ENCODE measurements at regions not wholly inside any gene's neighbourhood (a gene's known extent, or its start where the extent isn't known, plus 50 kb on each side); places are given as distances from the start of the nearest gene placed in this dataset.

GRCh38 chr4:155604718-155605626 is 61.7 kb upstream of the GUCY1A1 start:
- Histone ChIP-seq H2AFZ (ENCODE audit: low read length) (no peak overlapping the region), H3K9me3 (ENCODE audit: low read length) (no peaks in the 10 kb centered on the region), H3K9me2 (ENCODE audit: insufficient read depth, low read length) (no peaks in the 10 kb centered on the region), H3K4me3 (ENCODE audit: low read depth, low read length, poor library complexity, severe bottlenecking) (no peak overlapping the region), H3K36me3 (ENCODE audit: insufficient read depth, low read length) (no peaks in the 10 kb centered on the region), H4K20me1 (ENCODE audit: insufficient read depth, low read length) (no peaks in the 10 kb centered on the region), H3K79me2 (ENCODE audit: insufficient read depth, low read depth, low read length) (no peaks in the 10 kb centered on the region), H3K4me2 (ENCODE audit: low read length) (no peak overlapping the region), H3K27ac (ENCODE audit: low read depth, low read length, poor library complexity, severe bottlenecking) (no peak overlapping the region), H3K4me1 (ENCODE audit: insufficient read depth, low read length, poor library complexity, severe bottlenecking) (no peaks in the 10 kb centered on the region)
- no TSS peak for BruUV-seq (replicated peaks)
- CTCF ChIA-PET (ENCODE audit: unreplicated experiment): no interaction called here
- POLR2A ChIA-PET: no interaction called here
- intact Hi-C loops (cut with micrococcal nuclease; ENCODE audit: unreplicated experiment): no loop called here
- DNase-seq (ENCODE audit: low spot score): no peak
- TF ChIP-seq, protein P1, sequence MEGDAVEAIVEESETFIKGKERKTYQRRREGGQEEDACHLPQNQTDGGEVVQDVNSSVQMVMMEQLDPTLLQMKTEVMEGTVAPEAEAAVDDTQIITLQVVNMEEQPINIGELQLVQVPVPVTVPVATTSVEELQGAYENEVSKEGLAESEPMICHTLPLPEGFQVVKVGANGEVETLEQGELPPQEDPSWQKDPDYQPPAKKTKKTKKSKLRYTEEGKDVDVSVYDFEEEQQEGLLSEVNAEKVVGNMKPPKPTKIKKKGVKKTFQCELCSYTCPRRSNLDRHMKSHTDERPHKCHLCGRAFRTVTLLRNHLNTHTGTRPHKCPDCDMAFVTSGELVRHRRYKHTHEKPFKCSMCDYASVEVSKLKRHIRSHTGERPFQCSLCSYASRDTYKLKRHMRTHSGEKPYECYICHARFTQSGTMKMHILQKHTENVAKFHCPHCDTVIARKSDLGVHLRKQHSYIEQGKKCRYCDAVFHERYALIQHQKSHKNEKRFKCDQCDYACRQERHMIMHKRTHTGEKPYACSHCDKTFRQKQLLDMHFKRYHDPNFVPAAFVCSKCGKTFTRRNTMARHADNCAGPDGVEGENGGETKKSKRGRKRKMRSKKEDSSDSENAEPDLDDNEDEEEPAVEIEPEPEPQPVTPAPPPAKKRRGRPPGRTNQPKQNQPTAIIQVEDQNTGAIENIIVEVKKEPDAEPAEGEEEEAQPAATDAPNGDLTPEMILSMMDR (conservative IDR thresholded peaks at IDR 0.05; ENCODE audit: low read length): no peak
- TF ChIP-seq EZH2phosphoT487 (IDR thresholded peaks at IDR 0.05; ENCODE audit: borderline replicate concordance, low read depth, low read length): no peak

DNA sequence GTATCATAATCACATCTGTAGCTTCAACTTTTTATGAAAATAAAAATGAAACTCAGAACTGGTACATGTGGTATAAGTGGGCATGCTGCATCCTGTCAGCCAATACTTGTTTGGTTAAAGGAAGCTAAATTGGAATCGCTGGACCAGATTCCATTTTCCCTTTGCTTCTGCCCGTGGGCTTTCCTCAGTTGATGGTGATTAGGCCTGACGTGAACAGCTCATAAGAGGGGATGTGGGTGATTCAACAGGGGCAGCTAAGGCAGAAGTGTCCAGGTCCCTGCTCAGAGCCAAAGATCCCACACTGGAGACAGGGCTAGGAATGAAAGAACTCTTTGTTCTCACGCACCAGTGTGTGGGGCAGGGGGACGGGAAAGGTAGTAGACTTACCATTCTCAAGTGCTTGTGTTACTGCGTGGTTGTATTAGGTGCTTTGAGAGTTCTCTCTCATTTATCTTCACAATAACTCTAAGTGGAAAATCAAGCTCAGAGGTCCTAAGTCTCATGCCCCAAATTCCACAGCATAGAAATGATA is 63.2 kb upstream of the GUCY1A1 start:
- CTCF ChIA-PET (ENCODE audit: unreplicated experiment): no interaction called here
- H3K36me3 ChIP-seq (ENCODE audit: insufficient read depth, low read length): no peaks in the 10 kb centered on the region
- no peak overlapping the region for H3K4me3 ChIP-seq (ENCODE audit: low read depth, low read length, poor library complexity, severe bottlenecking)
- POLR2A ChIA-PET: no interaction called here
- TF ChIP-seq, protein P1 (conservative IDR thresholded peaks at IDR 0.05; ENCODE audit: low read length): no peak
- TF ChIP-seq EZH2phosphoT487 (IDR thresholded peaks at IDR 0.05; ENCODE audit: borderline replicate concordance, low read depth, low read length): no peak
- no peaks in the 10 kb centered on the region for H3K79me2 ChIP-seq (ENCODE audit: insufficient read depth, low read depth, low read length)
- H4K20me1 ChIP-seq (ENCODE audit: insufficient read depth, low read length): no peaks in the 10 kb centered on the region
- H2AFZ ChIP-seq (ENCODE audit: low read length): no peak overlapping the region
- BruUV-seq (replicated peaks): no TSS peak
- intact Hi-C loops (cut with micrococcal nuclease; ENCODE audit: unreplicated experiment): no loop called here
- H3K27ac ChIP-seq (ENCODE audit: low read depth, low read length, poor library complexity, severe bottlenecking): no peak overlapping the region
- no peaks in the 10 kb centered on the region for H3K9me3 ChIP-seq (ENCODE audit: low read length)
- no peak overlapping the region for H3K4me2 ChIP-seq (ENCODE audit: low read length)
- H3K9me2 ChIP-seq (ENCODE audit: insufficient read depth, low read length): no peaks in the 10 kb centered on the region
- H3K4me1 ChIP-seq (ENCODE audit: insufficient read depth, low read length, poor library complexity, severe bottlenecking): no peaks in the 10 kb centered on the region
- no peak for DNase-seq (ENCODE audit: low spot score)

Measured in OCI-LY7 (cell line).